ENCODE measurements at regions not wholly inside any gene's neighbourhood (a gene's known extent, or its start where the extent isn't known, plus 50 kb on each side); places are given as distances from the start of the nearest gene placed in this dataset.

DNA sequence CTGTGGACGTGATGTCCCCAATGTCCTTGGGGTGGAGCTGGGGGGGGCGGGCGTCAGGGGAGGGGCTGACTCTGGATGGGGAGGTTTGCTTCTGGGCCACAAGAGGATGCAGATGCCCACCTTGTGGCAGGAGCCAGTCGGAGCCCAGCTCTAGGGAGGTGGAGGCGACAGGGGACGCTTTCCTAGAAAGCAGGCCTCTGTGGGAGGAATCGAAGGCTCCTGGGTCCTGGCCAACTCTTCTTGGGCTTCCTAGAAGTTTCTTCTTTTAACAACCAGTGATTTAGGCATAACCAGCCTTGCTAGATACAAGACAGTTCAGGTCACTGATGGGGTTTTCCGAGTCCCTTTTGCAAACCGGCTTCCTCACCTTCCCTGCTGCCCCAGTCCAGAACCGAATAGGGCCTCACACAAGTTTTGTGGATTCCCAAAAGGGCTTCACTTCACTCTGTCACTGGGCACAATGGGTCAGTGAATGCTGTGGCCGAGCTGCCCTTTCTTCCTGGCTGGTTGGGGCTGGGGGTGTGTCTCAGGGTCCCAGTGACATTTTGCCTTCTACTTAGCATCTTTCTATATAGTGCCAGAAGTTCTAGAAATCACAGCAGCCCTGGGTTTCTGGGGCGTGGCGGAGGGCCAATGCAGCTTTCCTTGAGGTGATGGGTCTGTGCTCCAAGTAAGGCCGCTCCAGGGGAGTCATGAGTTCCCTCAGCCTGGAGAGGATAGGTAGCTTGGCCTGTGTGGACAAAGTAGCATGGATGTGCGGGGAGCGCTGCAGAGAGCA, 78.4 kb upstream of the FOXP4 start:
- Mint-ChIP-seq H3K36me3 (ENCODE audit: low read depth) (no peaks in the 10 kb centered on the region), H3K27ac (no peak overlapping the region), H3K4me3 (no peak overlapping the region), H3K4me1 (ENCODE audit: low read depth) (peaks cover 6% of the 10 kb centered on the region), H3K9me3 (ENCODE audit: insufficient read depth) (no peaks in the 10 kb centered on the region), H3K27me3 (ENCODE audit: low read depth) (peaks cover 81% of the 10 kb centered on the region)
- ChIA-PET CTCF (no interaction called here), POLR2A (no interaction called here)
- ATAC-seq (no peak), DNase-seq (no peak)

DNA sequence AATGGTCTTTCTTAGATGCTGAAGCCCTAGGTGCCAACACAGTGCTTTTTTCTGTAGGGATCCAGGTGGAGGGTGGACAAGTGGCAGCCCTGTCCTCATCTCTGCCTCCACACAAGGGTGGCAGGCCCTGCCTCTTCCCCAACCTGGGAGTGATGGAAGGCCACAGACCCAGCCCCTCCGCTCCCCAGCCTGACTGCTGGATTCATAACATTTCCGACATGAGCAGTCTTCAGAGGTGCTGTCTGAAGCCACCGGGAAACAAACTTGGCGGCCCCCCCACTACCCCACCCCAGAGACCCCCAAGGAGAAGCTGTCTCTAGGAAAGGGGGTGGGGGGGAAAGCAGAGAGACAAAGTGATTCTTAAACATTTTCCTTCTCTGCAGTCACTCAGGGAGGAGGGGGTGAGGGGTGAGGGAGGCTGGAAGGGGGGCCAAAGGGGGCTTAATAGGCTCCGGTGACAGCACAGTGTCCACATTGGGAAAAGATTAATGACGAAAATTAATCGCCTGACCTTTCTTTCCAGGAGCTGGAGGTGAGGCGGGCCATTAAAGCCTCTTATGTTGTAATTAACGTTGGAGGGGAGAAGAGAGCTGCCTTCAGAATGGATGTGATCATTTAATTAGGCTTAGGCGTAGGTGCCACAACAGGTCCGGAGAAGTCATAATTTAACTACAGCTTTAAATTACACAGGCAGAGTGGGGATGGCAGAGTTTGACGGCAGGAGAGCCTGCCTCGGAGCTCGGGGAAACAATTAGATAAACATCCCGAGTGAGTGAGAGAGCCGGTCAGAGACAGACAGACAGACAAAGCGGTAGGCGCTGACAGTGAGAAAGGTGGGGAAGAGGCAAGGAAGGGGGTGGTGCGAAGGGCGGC, 76.8 kb upstream of the FOXP4 start:
- Mint-ChIP-seq H3K36me3 (ENCODE audit: low read depth) (no peaks in the 10 kb centered on the region), H3K27me3 (ENCODE audit: low read depth) (peaks cover 72% of the 10 kb centered on the region), H3K9me3 (ENCODE audit: insufficient read depth) (no peaks in the 10 kb centered on the region), H3K4me1 (ENCODE audit: low read depth) (peaks cover 6% of the 10 kb centered on the region), H3K4me3 (peak overlapping the region; percentile 11), H3K27ac (no peak overlapping the region)
- DNase-seq (no peak), ATAC-seq (no peak)
- POLR2A ChIA-PET = no interaction called here
- CTCF ChIA-PET = no interaction called here

DNA sequence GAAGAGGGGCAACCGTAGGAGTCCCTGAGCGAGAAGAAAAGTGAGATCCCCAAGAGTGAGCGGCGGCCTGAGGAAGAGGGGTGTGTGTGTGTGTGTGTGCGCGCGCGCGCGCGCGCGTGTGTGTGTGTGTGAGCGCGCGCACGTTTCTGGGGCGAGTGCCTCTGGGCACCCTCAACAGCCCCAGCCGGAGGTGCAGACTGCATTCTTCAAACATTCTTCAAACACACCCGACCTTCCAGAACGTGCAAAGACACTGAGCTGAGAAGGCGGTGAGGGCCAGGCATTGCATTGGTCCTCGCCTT, 76.2 kb upstream of the FOXP4 start:
- peak; percentile 40 for ATAC-seq
- Mint-ChIP-seq H3K27ac (no peak overlapping the region), H3K9me3 (ENCODE audit: insufficient read depth) (no peaks in the 10 kb centered on the region), H3K4me3 (peak overlapping the region; percentile 11), H3K4me1 (ENCODE audit: low read depth) (peaks cover 6% of the 10 kb centered on the region), H3K36me3 (ENCODE audit: low read depth) (no peaks in the 10 kb centered on the region), H3K27me3 (ENCODE audit: low read depth) (peaks cover 73% of the 10 kb centered on the region)
- ChIA-PET POLR2A (no interaction called here), CTCF (no interaction called here)
- DNase-seq = no peak

DNA sequence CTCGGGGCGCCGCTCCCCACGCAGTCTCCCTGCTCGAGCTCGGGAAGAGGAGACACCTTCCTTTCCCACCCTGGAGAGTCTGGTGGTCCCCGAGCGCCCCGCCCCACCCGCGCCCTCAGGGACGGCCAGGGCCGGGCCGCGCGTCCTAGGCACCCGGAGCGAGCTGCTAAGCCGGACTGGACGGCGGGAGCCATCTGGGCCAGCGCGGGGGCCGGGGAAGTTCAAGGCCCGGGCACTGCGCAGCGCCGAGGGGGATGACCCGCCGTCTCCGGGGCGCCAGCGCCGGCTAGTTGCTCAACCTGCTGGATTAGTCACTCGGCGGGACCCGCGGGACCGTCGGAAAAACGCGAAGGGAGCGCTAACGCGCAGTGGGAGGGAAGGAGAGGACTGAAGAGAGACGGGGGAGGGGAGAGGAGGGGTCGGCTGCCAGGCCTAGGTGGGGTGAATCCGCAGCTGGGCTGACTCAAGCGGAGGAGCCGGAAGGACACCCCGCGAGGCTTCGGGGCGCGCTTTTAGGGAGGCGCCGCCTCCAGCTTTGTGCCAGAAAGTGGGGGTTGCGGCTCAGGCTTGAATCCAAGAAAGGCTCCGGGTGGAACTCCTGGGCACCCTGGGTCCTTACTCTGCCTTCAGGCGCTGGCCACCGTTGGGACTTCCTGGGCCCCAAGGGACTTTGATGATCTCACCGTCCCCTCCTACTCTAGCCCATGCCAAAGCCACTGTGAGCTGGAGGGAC, 75.7 kb upstream of the FOXP4 start:
- Mint-ChIP-seq H3K4me3 (no peak overlapping the region), H3K4me1 (ENCODE audit: low read depth) (peaks cover 6% of the 10 kb centered on the region), H3K27me3 (ENCODE audit: low read depth) (peaks cover 78% of the 10 kb centered on the region), H3K9me3 (ENCODE audit: insufficient read depth) (no peaks in the 10 kb centered on the region), H3K27ac (no peak overlapping the region), H3K36me3 (ENCODE audit: low read depth) (no peaks in the 10 kb centered on the region)
- CTCF ChIA-PET = no interaction called here
- ATAC-seq (peak; percentile 43), DNase-seq (no peak)
- POLR2A ChIA-PET = no interaction called here

DNA sequence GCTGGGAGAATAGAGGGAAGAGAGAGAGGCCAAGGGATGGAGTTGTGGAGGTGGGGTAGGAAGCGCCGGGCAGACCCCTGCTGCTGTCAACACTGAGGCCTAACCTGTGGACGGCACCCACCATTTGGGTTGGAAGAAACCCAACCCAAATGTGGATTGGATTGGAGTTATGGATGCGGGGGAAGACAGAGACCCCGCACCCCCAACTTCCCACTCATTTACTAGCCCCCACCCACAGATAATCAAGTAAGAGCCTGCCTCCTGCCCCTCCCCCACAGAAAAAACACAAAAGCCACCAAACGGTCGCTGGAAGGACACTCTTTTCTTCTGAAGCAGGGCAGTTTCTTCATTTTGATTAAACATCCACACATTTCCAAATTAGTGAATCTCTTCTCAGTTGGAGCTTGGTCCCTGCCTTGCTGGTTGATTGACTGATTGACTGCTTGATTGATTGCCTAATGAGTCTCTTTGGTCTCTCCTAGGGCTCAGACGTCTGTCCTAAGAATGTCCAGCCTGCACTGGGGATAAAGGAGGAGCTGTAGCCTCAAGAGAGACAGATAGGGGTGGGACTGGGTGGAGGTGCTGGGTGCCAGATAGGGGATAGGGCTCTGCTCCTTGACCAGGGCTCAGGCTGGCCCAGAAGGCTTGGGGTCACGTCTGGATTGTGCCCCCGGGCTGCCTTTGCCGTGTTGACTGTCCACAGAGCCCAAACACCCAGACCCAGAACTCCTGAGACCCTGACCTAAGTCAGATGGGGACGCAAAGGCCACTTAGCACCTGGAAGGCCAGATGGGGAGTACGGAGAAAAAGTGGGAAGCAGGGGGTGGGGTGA, 74.9 kb upstream of the FOXP4 start:
- Mint-ChIP-seq H3K9me3 (ENCODE audit: insufficient read depth) (no peaks in the 10 kb centered on the region), H3K36me3 (ENCODE audit: low read depth) (no peaks in the 10 kb centered on the region), H3K4me1 (ENCODE audit: low read depth) (peaks cover 6% of the 10 kb centered on the region), H3K4me3 (no peak overlapping the region), H3K27ac (no peak overlapping the region), H3K27me3 (ENCODE audit: low read depth) (peaks cover 75% of the 10 kb centered on the region)
- DNase-seq (no peak), ATAC-seq (no peak)
- ChIA-PET POLR2A (no interaction called here), CTCF (no interaction called here)

DNA sequence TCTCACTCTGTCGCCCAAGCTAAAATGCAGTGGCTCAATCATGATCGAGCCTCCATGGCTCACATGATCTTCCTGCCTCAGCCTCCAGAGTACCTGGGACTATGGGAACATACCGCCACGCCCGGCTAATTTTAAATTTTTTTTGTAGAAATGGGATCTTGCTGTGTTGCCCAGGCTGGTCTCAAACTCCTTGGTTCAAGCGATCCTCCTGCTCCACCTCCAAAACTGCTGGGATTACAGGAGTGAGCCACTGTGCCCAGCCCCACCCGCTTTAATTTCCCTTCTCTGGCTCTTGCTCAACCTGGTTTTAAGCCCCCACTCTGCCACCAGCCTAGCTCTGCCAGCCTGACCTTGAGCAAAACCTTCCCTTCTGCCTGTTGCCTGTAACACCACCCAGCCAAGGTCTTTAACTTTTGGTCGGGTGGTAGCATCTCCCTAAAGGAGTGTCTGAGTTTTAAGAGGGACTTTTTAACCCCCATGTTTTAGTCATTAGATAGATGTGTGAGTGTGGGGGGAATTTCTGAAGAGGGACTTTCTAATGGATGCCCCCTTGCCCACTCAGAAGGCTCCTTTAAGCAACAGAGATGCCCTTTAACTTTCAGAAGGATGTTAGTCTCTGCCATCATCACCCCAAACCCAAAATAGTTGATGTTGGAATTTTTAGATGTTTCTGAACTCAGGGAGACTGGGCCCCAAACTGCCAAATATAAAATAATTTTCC, 71.8 kb upstream of the FOXP4 start:
- no peak for ATAC-seq
- H3K27ac Mint-ChIP-seq = no peak overlapping the region

DNA sequence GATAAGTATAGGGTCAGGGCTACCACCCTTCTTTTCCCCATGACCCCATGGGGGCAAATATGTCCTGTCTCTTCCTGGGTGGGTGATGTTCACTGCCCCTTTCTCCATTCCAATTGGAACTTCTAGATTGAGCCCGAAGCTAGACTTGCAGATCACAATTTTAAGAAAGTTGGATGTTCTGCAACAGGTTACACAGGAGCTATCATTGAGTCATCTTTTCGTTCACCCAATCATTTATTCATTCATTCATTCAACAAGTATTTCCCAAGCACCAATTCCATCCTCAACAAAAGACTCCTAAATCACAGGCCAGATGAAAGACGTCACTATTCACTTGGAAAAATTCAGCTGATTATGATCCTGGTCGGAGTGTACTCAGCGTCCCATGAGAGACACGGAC, 71.0 kb upstream of the FOXP4 start:
- Mint-ChIP-seq H3K4me1 (ENCODE audit: low read depth) (no peaks in the 10 kb centered on the region), H3K36me3 (ENCODE audit: low read depth) (no peaks in the 10 kb centered on the region), H3K27me3 (ENCODE audit: low read depth) (peaks cover 60% of the 10 kb centered on the region), H3K4me3 (no peak overlapping the region), H3K27ac (no peak overlapping the region), H3K9me3 (ENCODE audit: insufficient read depth) (no peaks in the 10 kb centered on the region)
- ATAC-seq (no peak), DNase-seq (no peak)
- ChIA-PET CTCF (no interaction called here), POLR2A (no interaction called here)

More for the DNA sequence above, 71.8 kb upstream of the FOXP4 start:
- DNase-seq = no peak
- H3K27me3 Mint-ChIP-seq (ENCODE audit: low read depth) = peaks cover 67% of the 10 kb centered on the region
- CTCF ChIA-PET = no interaction called here
- POLR2A ChIA-PET = no interaction called here
- peaks cover 6% of the 10 kb centered on the region for H3K4me1 Mint-ChIP-seq (ENCODE audit: low read depth)
- no peak overlapping the region for H3K4me3 Mint-ChIP-seq
- H3K36me3 Mint-ChIP-seq (ENCODE audit: low read depth) = no peaks in the 10 kb centered on the region
- no peaks in the 10 kb centered on the region for H3K9me3 Mint-ChIP-seq (ENCODE audit: insufficient read depth)

DNA sequence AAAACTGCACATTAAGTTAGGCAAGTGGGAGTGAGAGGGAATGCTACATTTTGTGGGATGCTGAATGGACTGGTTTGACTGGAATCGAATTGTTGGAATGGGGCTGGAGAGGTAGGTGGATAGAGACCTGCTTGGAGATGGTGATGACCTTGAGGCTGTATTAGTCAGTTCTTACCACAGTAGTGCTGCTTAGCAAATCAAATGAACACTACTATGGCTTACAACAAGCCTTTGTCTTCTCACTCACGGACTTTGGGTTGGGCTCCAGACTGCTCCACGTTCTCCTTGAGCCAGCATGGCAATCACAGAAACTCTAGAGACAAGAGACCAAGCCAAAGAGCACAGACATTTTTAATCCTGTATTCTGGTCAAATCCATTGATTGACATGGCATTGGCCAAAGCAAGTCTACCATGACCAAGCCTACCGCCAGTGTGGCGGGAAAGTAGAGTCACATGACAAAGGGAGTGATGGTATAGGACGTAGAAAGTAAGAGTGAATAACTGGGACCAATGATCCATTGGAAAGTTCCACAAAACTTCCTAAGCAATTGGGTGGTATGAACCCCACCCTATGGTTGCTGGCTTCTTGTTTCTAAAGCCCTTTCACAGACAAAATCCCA, 70.3 kb upstream of the FOXP4 start:
- Mint-ChIP-seq H3K9me3 (ENCODE audit: insufficient read depth) (no peaks in the 10 kb centered on the region), H3K36me3 (ENCODE audit: low read depth) (no peaks in the 10 kb centered on the region), H3K4me3 (no peak overlapping the region), H3K4me1 (ENCODE audit: low read depth) (no peaks in the 10 kb centered on the region), H3K27me3 (ENCODE audit: low read depth) (peaks cover 57% of the 10 kb centered on the region), H3K27ac (no peak overlapping the region)
- CTCF ChIA-PET = no interaction called here
- no peak for ATAC-seq
- no peak for DNase-seq
- POLR2A ChIA-PET = no interaction called here

DNA sequence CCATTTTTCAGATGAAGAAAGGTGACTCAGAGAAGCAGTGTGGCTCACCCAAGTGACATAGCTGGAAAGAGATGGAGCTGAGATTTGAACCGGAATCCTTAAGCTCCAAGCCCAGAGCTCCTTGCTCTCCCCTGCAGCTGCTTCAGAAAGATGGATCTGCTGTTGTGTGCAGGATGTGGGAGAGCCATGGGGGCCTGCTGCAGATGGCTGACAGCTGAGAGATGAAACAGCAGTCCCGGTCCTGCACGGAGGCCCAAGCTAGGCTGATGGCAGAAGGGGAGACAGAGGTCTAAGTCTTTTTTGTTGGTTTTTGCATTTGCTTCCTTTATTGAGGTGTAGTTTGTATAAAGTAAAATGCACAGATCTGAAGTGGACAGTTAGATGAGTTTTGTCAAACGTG, 69.8 kb upstream of the FOXP4 start:
- DNase-seq (no peak), ATAC-seq (no peak)
- CTCF ChIA-PET = no interaction called here
- no peaks in the 10 kb centered on the region for H3K4me1 Mint-ChIP-seq (ENCODE audit: low read depth)
- H3K9me3 Mint-ChIP-seq (ENCODE audit: insufficient read depth) = no peaks in the 10 kb centered on the region
- H3K27me3 Mint-ChIP-seq (ENCODE audit: low read depth) = peaks cover 55% of the 10 kb centered on the region
- no peaks in the 10 kb centered on the region for H3K36me3 Mint-ChIP-seq (ENCODE audit: low read depth)
- POLR2A ChIA-PET = no interaction called here
- H3K27ac Mint-ChIP-seq = no peak overlapping the region
- no peak overlapping the region for H3K4me3 Mint-ChIP-seq

DNA sequence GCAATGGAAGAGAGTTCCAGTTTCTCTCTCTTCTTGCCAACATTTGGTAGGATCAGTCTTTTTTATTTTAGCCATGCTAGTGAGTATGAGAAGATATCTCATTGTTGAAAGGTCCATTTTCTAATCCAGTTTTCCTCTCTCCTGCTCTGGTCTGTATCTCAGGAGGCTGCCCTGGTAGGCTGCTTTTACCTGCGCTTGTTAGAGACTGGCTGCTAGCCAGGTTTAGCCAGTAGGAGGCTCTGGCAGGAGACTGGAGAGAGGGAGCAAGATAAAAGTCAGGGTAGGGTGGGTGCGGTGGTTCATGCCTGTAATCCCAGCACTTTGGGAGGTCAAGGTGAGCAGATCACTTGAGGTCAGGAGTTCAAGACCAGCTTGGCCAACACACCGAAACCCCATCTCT, 68.6 kb upstream of the FOXP4 start:
- Mint-ChIP-seq H3K9me3 (ENCODE audit: insufficient read depth) (no peaks in the 10 kb centered on the region), H3K4me3 (no peak overlapping the region), H3K36me3 (ENCODE audit: low read depth) (no peaks in the 10 kb centered on the region), H3K27ac (no peak overlapping the region), H3K4me1 (ENCODE audit: low read depth) (no peaks in the 10 kb centered on the region), H3K27me3 (ENCODE audit: low read depth) (peaks cover 46% of the 10 kb centered on the region)
- DNase-seq = no peak
- CTCF ChIA-PET = no interaction called here
- no peak for ATAC-seq
- POLR2A ChIA-PET = no interaction called here

DNA sequence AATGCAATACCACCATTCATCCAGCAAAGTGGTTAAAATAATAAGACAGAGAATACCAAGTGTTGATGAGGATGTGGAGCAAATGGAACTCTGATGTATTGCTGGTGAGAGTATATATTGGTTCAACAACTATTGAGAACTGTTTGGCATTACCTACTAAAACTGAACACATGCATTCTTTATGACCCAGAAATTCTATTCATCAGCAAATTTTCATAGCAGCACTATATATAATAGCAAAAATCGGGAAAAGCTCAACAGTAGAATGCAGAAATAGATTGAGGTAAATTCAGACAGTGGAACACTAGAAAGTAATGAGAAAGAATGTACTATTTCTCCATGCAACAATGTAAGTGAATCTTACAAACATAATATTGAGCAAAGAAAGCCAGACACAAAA, 62.2 kb upstream of the FOXP4 start:
- CTCF ChIA-PET = no interaction called here
- Mint-ChIP-seq H3K27me3 (ENCODE audit: low read depth) (peaks cover 26% of the 10 kb centered on the region), H3K36me3 (ENCODE audit: low read depth) (no peaks in the 10 kb centered on the region), H3K9me3 (ENCODE audit: insufficient read depth) (no peaks in the 10 kb centered on the region), H3K27ac (no peak overlapping the region), H3K4me1 (ENCODE audit: low read depth) (no peaks in the 10 kb centered on the region), H3K4me3 (no peak overlapping the region)
- POLR2A ChIA-PET = no interaction called here
- DNase-seq (no peak), ATAC-seq (no peak)

Measured in activated CD8-positive, alpha-beta T cell treated with anti-CD3 and anti-CD28 coated beads, Interleukin-2, amount 10 ng/mL, durations not matched to agents 7 days and 5 days (primary cell).